ENCODE measurements at regions not wholly inside any gene's neighbourhood (a gene's known extent, or its start where the extent isn't known, plus 50 kb on each side); places are given as distances from the start of the nearest gene placed in this dataset.

GRCh38 chr3:193896419-193896818, 239.5 kb upstream of the HES1 start:
- Histone ChIP-seq H2BK20ac (ENCODE audit: low read depth, low read length, poor library complexity, severe bottlenecking) (no peak overlapping the region), H4K5ac (ENCODE audit: insufficient read length, low read depth, low read length) (no peak overlapping the region), H4K8ac (replicated peaks; ENCODE audit: insufficient read length, low read depth, low read length) (no peak overlapping the region), H3K27me3 (ENCODE audit: insufficient read depth, low read length) (no peaks in the 10 kb centered on the region), H2BK120ac (ENCODE audit: low read depth, low read length, poor library complexity, severe bottlenecking) (no peak overlapping the region), H2BK12ac (ENCODE audit: insufficient read length, low read depth, low read length) (no peak overlapping the region), H3K56ac (ENCODE audit: insufficient read length, low read depth, low read length) (no peak overlapping the region), H3K9ac (ENCODE audit: extremely low read depth, insufficient read length, low read length) (no peak overlapping the region), H3K23ac (ENCODE audit: insufficient read length, low read depth, low read length) (no peak overlapping the region), H3T11ph (ENCODE audit: low read length) (no peak overlapping the region), H3K4me2 (ENCODE audit: insufficient read depth, insufficient read length, low read length) (no peak overlapping the region), H2BK5ac (ENCODE audit: insufficient read length, low read length) (no peak overlapping the region), H3K9me3 (ENCODE audit: control insufficient read depth, low read depth, low read length) (no peaks in the 10 kb centered on the region), H3K79me1 (ENCODE audit: insufficient read depth, low read depth, low read length, poor library complexity, severe bottlenecking) (no peaks in the 10 kb centered on the region), H3K27ac (ENCODE audit: insufficient read length, low read depth, low read length) (no peak overlapping the region), H4K20me1 (ENCODE audit: control insufficient read depth, insufficient read depth, insufficient read length) (no peaks in the 10 kb centered on the region), H3K79me2 (ENCODE audit: insufficient read depth, low read length) (no peaks in the 10 kb centered on the region), H2AFZ (ENCODE audit: low read length) (no peak overlapping the region), H3K18ac (ENCODE audit: insufficient read length, low read depth, low read length) (no peak overlapping the region), H3K23me2 (ENCODE audit: insufficient read length, low read depth, low read length, poor library complexity, severe bottlenecking) (no peaks in the 10 kb centered on the region), H4K91ac (ENCODE audit: insufficient read length, low read depth, low read length) (no peak overlapping the region), H3K4ac (ENCODE audit: low read depth, low read length) (no peak overlapping the region), H2BK15ac (ENCODE audit: low read depth, low read length) (no peak overlapping the region), H2AK5ac (ENCODE audit: insufficient read length, low read length) (no peak overlapping the region), H3K14ac (ENCODE audit: insufficient read depth, low read length) (no peak overlapping the region), H3K4me1 (ENCODE audit: insufficient read depth, low read length) (peaks cover 5% of the 10 kb centered on the region; the same call in 1 of the 2 replicates)
- peaks cover 28 to 33% of the 10 kb centered on the region in 2 experiments for H3K4me1 Mint-ChIP-seq
- no peak overlapping the region; a peak in 1 of 7 replicates for H3K27ac Mint-ChIP-seq
- no peak overlapping the region for H3K4me3 Mint-ChIP-seq
- peaks cover 4 to 11% of the 10 kb centered on the region in 2 experiments for H3K9me3 Mint-ChIP-seq
- DNase-seq: no peak
- peaks cover 0 to 13% (median 2%) of the 10 kb centered on the region in 3 experiments; a peak in 4 of 7 replicates for H3K36me3 Mint-ChIP-seq (ENCODE audit: insufficient read depth in 1 of 3, low read depth in 3 of 3)
- no CpG with 5 or more reads among the region's 7 CpGs for WGBS (ENCODE audit: extremely low coverage, insufficient read length, low lambda C conversion rate)
- no peak for TF ChIP-seq CTCF (conservative IDR thresholded peaks at IDR 0.05)
- H3K27me3 Mint-ChIP-seq (ENCODE audit: low read depth): peaks cover 5% of the 10 kb centered on the region

Measured in H9 (cell line).